HepG2 (cell line): ENCODE measurements at regions not wholly inside any gene's neighbourhood (a gene's known extent, or its start where the extent isn't known, plus 50 kb on each side); places are given as distances from the start of the nearest gene placed in this dataset.

Experiments
- ATAC-seq: fragments of 200-7000 bp; cut with Tn5 transposase; 3 replicates; pipeline ENCODE4 v1.9.1; 2020; ENCODE audit warnings: mild to moderate bottlenecking, moderate library complexity
- BruUV-seq: library from RNA; stranded (reverse); fragments of 400-500 nt; replicated peaks from 2 replicates; lab custom pipeline; 2021; lab: Mats Ljungman, UMichigan
- CTCF ChIA-PET: fragments of 300-600 bp; formaldehyde crosslinking; extraction: SDS; loops from one replicate; lab custom pipeline; 2021; ENCODE audit warnings: low total read pairs, inconsistent platforms, low intra/inter-chr PET ratio; lab: Yijun Ruan, JAX
- POLR2A ChIA-PET: fragments of 350-600 bp; sonication (Branson Sonifier 250); formaldehyde crosslinking; loops from one replicate; lab custom pipeline; 2020; ENCODE audit warnings: antibody characterized with exemption, inconsistent platforms; lab: Yijun Ruan, JAX
- DNase-seq: peaks from one replicate; pipeline ENCODE4 v3.0.0-alpha.2; 2015; ENCODE audit warnings: low spot score
- FAIRE-seq: peaks from 3 replicates; lab custom pipeline; 2011; peaks lifted over from hg19 to GRCh38; lab: Jason Lieb, UNC
- H2AFZ ChIP-seq: one replicate; pipeline ENCODE4 v1.6.1; 2011; ENCODE audit warnings: low read length, inconsistent platforms
- H3K27ac ChIP-seq: fragments of 300-600 bp; 3 replicates; pipeline ENCODE4 v1.8.0; 2011; ENCODE audit warnings: mixed run types, mild to moderate bottlenecking, mixed read lengths, low read length, inconsistent platforms; ENCODE audit not compliant: insufficient read depth; ENCODE audit errors: extremely low read length
- H3K27me3 ChIP-seq, 2 experiments: fragments of 200-600 bp in 1 of 2; 2 replicates in 1 of 2; 3 replicates in 1 of 2; pipeline versions ENCODE4 v1.6.0 to v1.8.0; 2011; ENCODE audit warnings: low read length in 2 of 2, mild to moderate bottlenecking in 2 of 2, moderate library complexity in 2 of 2, inconsistent platforms in 1 of 2; ENCODE audit not compliant: insufficient read depth in 2 of 2, control insufficient read depth in 1 of 2
- H3K36me3 ChIP-seq, 2 experiments: fragments of 200-600 bp in 1 of 2; replicated peaks in 1 of 2; 2 replicates in 1 of 2; 3 replicates in 1 of 2; pipeline versions ENCODE4 v1.5.1 to v1.8.0; 2011; ENCODE audit warnings: low read length in 2 of 2, inconsistent platforms in 1 of 2; ENCODE audit not compliant: insufficient read depth in 2 of 2, control insufficient read depth in 1 of 2
- H3K4me1 ChIP-seq: 2 replicates; pipeline ENCODE4 v1.5.1; 2012; ENCODE audit warnings: low read length, inconsistent platforms; ENCODE audit not compliant: insufficient read depth
- H3K4me2 ChIP-seq: 2 replicates; pipeline ENCODE4 v1.6.0; 2011; ENCODE audit warnings: low read depth, low read length, inconsistent platforms
- H3K4me3 ChIP-seq, 3 experiments: fragments of 200-600 bp in 1 of 3; sonication (generic), shearing (Covaris generic) in 1 of 3; replicated peaks in 1 of 3; 2 replicates each; pipeline ENCODE4 v1.5.1; 2011 to 2016; ENCODE audit warnings: low read length in 3 of 3, inconsistent platforms in 2 of 3, low read depth in 2 of 3, mild to moderate bottlenecking in 2 of 3, control low read depth in 1 of 3, mixed read lengths in 1 of 3; ENCODE audit not compliant: insufficient read depth in 1 of 3
- H3K79me2 ChIP-seq: one replicate; pipeline ENCODE4 v1.6.1; 2011; ENCODE audit warnings: low read length, inconsistent platforms; ENCODE audit not compliant: insufficient read depth
- H3K9ac ChIP-seq: 2 replicates; pipeline ENCODE4 v1.6.0; 2011; ENCODE audit warnings: mild to moderate bottlenecking, low read depth, low read length, inconsistent platforms; ENCODE audit not compliant: insufficient read depth
- H3K9me3 ChIP-seq: 2 replicates; pipeline ENCODE4 v1.5.1; 2012; ENCODE audit warnings: mild to moderate bottlenecking, low read length
- H4K20me1 ChIP-seq: 2 replicates; pipeline ENCODE4 v1.6.0; 2011; ENCODE audit warnings: inconsistent platforms, mild to moderate bottlenecking, low read length, moderate library complexity; ENCODE audit not compliant: insufficient read depth
- FOXO1 ChIP-seq: sonication (generic); formaldehyde crosslinking; IDR thresholded peaks from 2 replicates; pipeline ENCODE4 v1.4.0; 2020; ENCODE audit warnings: missing genetic modification reagents
- KLF12 ChIP-seq: sonication (generic); formaldehyde crosslinking; IDR thresholded peaks from 2 replicates; pipeline ENCODE4 v1.4.0; 2020; ENCODE audit warnings: missing genetic modification reagents, borderline replicate concordance
- LCORL ChIP-seq, 2 experiments: fragments of 450-650 bp in 1 of 2; sonication (generic) in 1 of 2; formaldehyde crosslinking in 1 of 2; IDR thresholded peaks; 2 replicates each; pipeline versions ENCODE4 v1.5.0 to v1.6.1; 2017 to 2020; ENCODE audit warnings: antibody characterized with exemption in 1 of 2, missing genetic modification reagents in 1 of 2
- SOX6 ChIP-seq, 2 experiments: fragments of 450-650 bp in 1 of 2; sonication (generic) in 1 of 2; formaldehyde crosslinking in 1 of 2; IDR thresholded peaks; 2 replicates each; pipeline versions ENCODE4 v1.4.0 to v1.6.1; 2017 to 2020; ENCODE audit warnings: antibody characterized with exemption in 1 of 2, mild to moderate bottlenecking in 1 of 2, missing genetic modification reagents in 1 of 2
- SYNCRIP ChIP-seq: fragments of 200-400 bp; formaldehyde crosslinking; IDR thresholded peaks from 2 replicates; pipeline ENCODE4 v1.6.1; 2018; ENCODE audit warnings: mild to moderate bottlenecking, low read depth, low read length; ENCODE audit not compliant: insufficient read depth
- TP53 ChIP-seq: sonication (generic); formaldehyde crosslinking; conservative IDR thresholded peaks from 2 replicates; pipeline ENCODE4 v1.4.0; 2020; ENCODE audit warnings: missing genetic modification reagents
- YEATS2 ChIP-seq: sonication (generic); formaldehyde crosslinking; IDR thresholded peaks from 2 replicates; pipeline ENCODE4 v1.4.0; 2020; ENCODE audit warnings: missing genetic modification reagents, borderline replicate concordance
- ZNF350 ChIP-seq: sonication (generic); formaldehyde crosslinking; IDR thresholded peaks from 2 replicates; pipeline ENCODE4 v1.4.0; 2020; ENCODE audit warnings: mild to moderate bottlenecking, low read depth, missing genetic modification reagents, borderline replicate concordance
- ZNF484 ChIP-seq: sonication (generic); formaldehyde crosslinking; IDR thresholded peaks from 2 replicates; pipeline ENCODE4 v1.5.1; 2020; ENCODE audit warnings: mild to moderate bottlenecking, low read depth, missing genetic modification reagents, borderline replicate concordance
- ZSCAN9 ChIP-seq: IDR thresholded peaks from 2 replicates; pipeline ENCODE4 v1.6.1; 2016; ENCODE audit warnings: borderline replicate concordance
- WGBS: methylation state at CpG from one replicate; pipeline ENCODE4 v1.1.6; 2017; ENCODE audit warnings: low lambda C conversion rate; 5-methylcytosine and 5-hydroxymethylcytosine counted together
- in situ Hi-C: cut with HindIII; loops from 2 replicates; pipeline ENCODE4 v1.10.0; 2017; ENCODE audit warnings: low pct_unique_long_range_greater_than_20kb; ENCODE audit not compliant: extremely low pct_ligation_motif_present
- intact Hi-C: fragments of 100-400 bp; cut with micrococcal nuclease; formaldehyde crosslinking; loops from one replicate; pipeline ENCODE4 v1.10.0; 2022; ENCODE audit not compliant: unreplicated experiment
- TF ChIP-seq, protein P1 (sequence below): sonication (generic); formaldehyde crosslinking; IDR thresholded peaks from 2 replicates; pipeline ENCODE4 v1.8.0; 2023; ENCODE audit warnings: mild to moderate bottlenecking, missing genetic modification reagents
- TF ChIP-seq, protein P2 (sequence below): sonication (generic); formaldehyde crosslinking; IDR thresholded peaks from 2 replicates; pipeline ENCODE4 v1.5.1; 2020; ENCODE audit warnings: missing genetic modification reagents, mild to moderate bottlenecking, borderline replicate concordance

DNA sequence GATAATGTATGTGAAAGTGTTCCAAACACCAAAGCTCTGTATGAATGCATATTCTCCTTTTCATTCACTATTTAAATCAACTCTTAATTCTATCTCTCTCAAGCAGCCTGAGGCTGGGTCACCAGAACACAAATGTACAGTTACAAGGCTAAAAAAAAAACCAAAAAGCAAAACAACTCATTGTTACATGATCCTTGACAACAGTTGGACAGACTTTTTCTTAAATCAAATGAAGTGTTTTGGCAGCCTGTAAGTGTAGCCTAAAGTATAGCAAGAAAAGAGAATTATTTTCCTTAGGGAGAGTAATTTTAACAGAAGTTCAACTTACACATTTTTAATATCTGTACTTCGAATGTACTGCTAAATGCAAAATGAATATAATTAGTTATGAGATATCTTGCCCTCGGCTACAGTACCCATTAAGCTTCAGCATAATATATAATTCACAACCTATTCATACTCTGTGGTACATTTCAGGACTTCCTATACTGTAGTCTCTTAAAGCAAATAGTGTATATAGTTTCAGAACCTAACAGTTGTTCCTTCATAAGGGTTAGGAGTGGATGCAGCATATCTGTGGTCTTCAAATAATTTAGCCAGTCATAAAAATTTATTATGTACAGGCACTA lies 214.0 kb upstream of the BTG1 start:
- Histone ChIP-seq H3K4me1 (no peaks in the 10 kb centered on the region), H3K9ac (no peak overlapping the region), H3K27ac (no peak overlapping the region), H4K20me1 (no peaks in the 10 kb centered on the region), H3K4me3 (no peak overlapping the region), H3K27me3 (no peaks in the 10 kb centered on the region; a peak in 2 of 5 replicates), H3K9me3 (no peaks in the 10 kb centered on the region), H3K4me2 (no peak overlapping the region), H2AFZ (no peak overlapping the region), H3K36me3 (no peaks in the 10 kb centered on the region), H3K79me2 (no peaks in the 10 kb centered on the region)
- POLR2A ChIA-PET, result no interaction called here
- intact Hi-C loops, result no loop called here
- CTCF ChIA-PET, result no interaction called here
- FAIRE-seq (no peak), DNase-seq (no peak), ATAC-seq (no peak)
- BruUV-seq, result no TSS peak
- no peak for TF ChIP-seq SYNCRIP
- 0% methylated on average over 2 of the region's 2 CpGs for WGBS
- in situ Hi-C loops, result no loop called here

DNA sequence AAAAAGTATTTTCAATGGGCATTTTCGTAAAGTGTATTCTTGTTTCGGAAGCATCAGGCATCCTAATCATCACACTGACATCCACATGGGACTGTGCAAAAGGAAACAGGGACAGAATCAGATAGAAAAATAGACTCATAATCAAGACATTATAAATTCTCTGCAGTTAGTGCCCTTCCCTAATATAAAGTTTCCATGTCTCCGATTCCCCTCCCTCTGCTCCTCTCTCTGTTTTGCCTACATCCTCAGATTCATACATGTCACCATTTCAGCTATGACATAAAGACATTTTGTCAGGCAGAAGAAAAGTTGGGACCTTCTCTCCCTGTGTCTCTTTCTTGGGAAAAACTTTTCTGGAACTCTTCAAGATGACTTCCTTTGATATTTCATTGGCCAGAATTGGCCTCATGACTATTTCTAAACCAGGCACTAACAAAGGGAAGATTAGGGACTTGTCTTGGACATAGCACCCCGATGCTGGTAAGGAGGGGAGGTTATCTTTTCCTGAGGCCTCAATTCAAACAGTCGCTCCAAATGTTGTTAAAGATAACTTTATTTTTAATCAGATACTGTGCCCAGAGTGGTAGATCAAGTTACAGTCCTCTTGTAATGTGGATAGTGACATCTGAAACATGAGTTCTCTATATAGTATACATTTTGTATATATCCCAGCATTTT lies 212.1 kb upstream of the BTG1 start:
- ATAC-seq (no peak), FAIRE-seq (no peak), DNase-seq (no peak)
- Histone ChIP-seq H4K20me1 (no peaks in the 10 kb centered on the region), H3K79me2 (no peaks in the 10 kb centered on the region), H2AFZ (no peak overlapping the region), H3K9me3 (no peaks in the 10 kb centered on the region), H3K4me2 (no peak overlapping the region), H3K36me3 (no peaks in the 10 kb centered on the region), H3K4me3 (no peak overlapping the region), H3K27me3 (no peaks in the 10 kb centered on the region; a peak in 1 of 5 replicates), H3K4me1 (no peaks in the 10 kb centered on the region), H3K9ac (no peak overlapping the region), H3K27ac (no peak overlapping the region)
- CTCF ChIA-PET, result no interaction called here
- in situ Hi-C loops (no loop called here), intact Hi-C loops (no loop called here)
- 11% methylated on average over 5 of the region's 5 CpGs for WGBS
- TF ChIP-seq, protein P1, sequence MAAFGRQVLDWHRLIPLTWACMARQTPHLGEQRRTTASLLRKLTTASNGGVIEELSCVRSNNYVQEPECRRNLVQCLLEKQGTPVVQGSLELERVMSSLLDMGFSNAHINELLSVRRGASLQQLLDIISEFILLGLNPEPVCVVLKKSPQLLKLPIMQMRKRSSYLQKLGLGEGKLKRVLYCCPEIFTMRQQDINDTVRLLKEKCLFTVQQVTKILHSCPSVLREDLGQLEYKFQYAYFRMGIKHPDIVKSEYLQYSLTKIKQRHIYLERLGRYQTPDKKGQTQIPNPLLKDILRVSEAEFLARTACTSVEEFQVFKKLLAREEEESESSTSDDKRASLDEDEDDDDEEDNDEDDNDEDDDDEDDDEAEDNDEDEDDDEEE (CRISPR knock-in tag), result no peak
- no peak for TF ChIP-seq LCORL (IDR thresholded peaks at IDR 0.05)
- no peak for TF ChIP-seq LCORL (CRISPR knock-in tag; IDR thresholded peaks at IDR 0.05)
- TF ChIP-seq, protein P2, sequence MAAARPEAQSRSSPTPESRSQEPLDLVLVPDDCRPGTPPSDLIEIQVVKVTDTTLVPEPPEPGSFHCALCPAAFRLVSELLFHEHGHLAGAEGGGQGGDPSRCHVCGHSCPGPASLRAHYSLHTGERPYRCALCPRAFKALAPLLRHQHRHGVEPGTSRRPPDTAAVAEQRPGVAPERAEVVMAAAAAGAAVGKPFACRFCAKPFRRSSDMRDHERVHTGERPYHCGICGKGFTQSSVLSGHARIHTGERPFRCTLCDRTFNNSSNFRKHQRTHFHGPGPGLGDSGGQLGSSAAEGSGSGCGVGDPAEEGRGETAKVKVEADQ, result no peak
- TF ChIP-seq SOX6 (IDR thresholded peaks at IDR 0.05), result no peak
- no peak for TF ChIP-seq SOX6 (CRISPR knock-in tag; IDR thresholded peaks at IDR 0.05)
- TF ChIP-seq ZNF350 (CRISPR knock-in tag), result no peak
- no peak for TF ChIP-seq FOXO1 (CRISPR knock-in tag)
- no peak for TF ChIP-seq TP53 (CRISPR knock-in tag)
- no peak for TF ChIP-seq ZSCAN9 (CRISPR knock-in tag)
- TF ChIP-seq KLF12, result no peak
- TF ChIP-seq YEATS2 (CRISPR knock-in tag), result no peak
- TF ChIP-seq ZNF484, result no peak
- no TSS peak for BruUV-seq
- POLR2A ChIA-PET, result no interaction called here
